HEK293 (cell line): ENCODE measurements at regions not wholly inside any gene's neighbourhood (a gene's known extent, or its start where the extent isn't known, plus 50 kb on each side); places are given as distances from the start of the nearest gene placed in this dataset.

ENCODE experiments used
- CTCF ChIP-seq: fragments of 450-650 bp; formaldehyde crosslinking; IDR thresholded peaks from 2 replicates; pipeline ENCODE4 v1.5.1; 2016; ENCODE audit warnings: missing biosample characterization, missing genetic modification characterization
- REPIN1 ChIP-seq: fragments of 450-650 bp; formaldehyde crosslinking; IDR thresholded peaks from 2 replicates; pipeline ENCODE4 v1.5.1; 2017; ENCODE audit warnings: missing biosample characterization, missing genetic modification characterization, low read depth
- ZNF211 ChIP-seq: fragments of 450-650 bp; formaldehyde crosslinking; IDR thresholded peaks from 2 replicates; pipeline ENCODE4 v1.5.1; 2016; ENCODE audit warnings: low read depth, missing biosample characterization, missing genetic modification characterization
- ZNF626 ChIP-seq: fragments of 450-650 bp; sonication (Bioruptor Pico); formaldehyde crosslinking; IDR thresholded peaks from 2 replicates; pipeline ENCODE4 v1.5.1; 2018; ENCODE audit warnings: missing biosample characterization, missing genetic modification characterization, inconsistent platforms

- TF ChIP-seq CTCF (tag by site-specific recombination) (no peak), ZNF626 (tag by site-specific recombination) (no peak), ZNF211 (tag by site-specific recombination) (no peak), REPIN1 (tag by site-specific recombination) (no peak)
These were observed 467.2 kb upstream of the ZNF337 start for GRCh38 chr20:26163890-26164289.
